HG02943 (cell line): ENCODE measurements at regions not wholly inside any gene's neighbourhood (a gene's known extent, or its start where the extent isn't known, plus 50 kb on each side); places are given as distances from the start of the nearest gene placed in this dataset.
"Not testable (repeated sequence)": the region's sequence is repeated elsewhere in the genome, so short reads cannot be mapped to it uniquely, and the experiment has no call there.

Experiments used
- ATAC-seq: cut with Tn5 transposase; IDR thresholded peaks from one replicate; pipeline ENCODE4 v1.9.1; 2021; ENCODE audit warnings: mild to moderate bottlenecking, low read depth, moderate library complexity; ENCODE audit not compliant: unreplicated experiment

GRCh38 chr5:117614408-117614807, 1039.8 kb upstream of the SEMA6A start:
- no peak for ATAC-seq

- no peak for ATAC-seq
Observed at GRCh38 chr5:117604845-117605244, 1030.2 kb upstream of the SEMA6A start.

GRCh38 chr5:117599811-117600210, 1025.2 kb upstream of the SEMA6A start:
- ATAC-seq, result not testable (repeated sequence)

- ATAC-seq, result no peak
Observed at GRCh38 chr5:117594166-117594565, 1019.5 kb upstream of the SEMA6A start.

- peak; percentile 87 for ATAC-seq
Observed at GRCh38 chr5:117590944-117591343, 1016.3 kb upstream of the SEMA6A start.

GRCh38 chr5:117588611-117589010, 1014.0 kb upstream of the SEMA6A start:
- ATAC-seq, result no peak

GRCh38 chr5:117587111-117587510, 1012.5 kb upstream of the SEMA6A start:
- no peak for ATAC-seq

GRCh38 chr5:117568622-117569021, 994.0 kb upstream of the SEMA6A start:
- no peak for ATAC-seq

- ATAC-seq, result no peak
Observed at GRCh38 chr5:117568126-117568525, 993.5 kb upstream of the SEMA6A start.

GRCh38 chr5:117562647-117563046, 988.0 kb upstream of the SEMA6A start:
- no peak for ATAC-seq

- ATAC-seq, result no peak
Observed at GRCh38 chr5:117561531-117561930, 986.9 kb upstream of the SEMA6A start.

- ATAC-seq, result no peak
Observed at GRCh38 chr5:117559005-117559844, 984.6 kb upstream of the SEMA6A start.

- no peak for ATAC-seq
Observed at GRCh38 chr5:117551236-117551635, 976.6 kb upstream of the SEMA6A start.

GRCh38 chr5:117547192-117547591, 972.6 kb upstream of the SEMA6A start:
- ATAC-seq, result no peak

GRCh38 chr5:117539692-117540091, 965.1 kb upstream of the SEMA6A start:
- no peak for ATAC-seq

- no peak for ATAC-seq
Observed at GRCh38 chr5:117533792-117534191, 959.2 kb upstream of the SEMA6A start.

GRCh38 chr5:117533051-117533670, 958.5 kb upstream of the SEMA6A start:
- ATAC-seq, result not testable (repeated sequence)

GRCh38 chr5:117519957-117520500, 945.4 kb upstream of the SEMA6A start:
- no peak for ATAC-seq

- no peak for ATAC-seq
Observed at GRCh38 chr5:117504305-117504704, 929.7 kb upstream of the SEMA6A start.

- no peak for ATAC-seq
Observed at GRCh38 chr5:117497601-117498000, 923.0 kb upstream of the SEMA6A start.

- no peak for ATAC-seq
Observed at GRCh38 chr5:117496801-117497200, 922.2 kb upstream of the SEMA6A start.

- ATAC-seq, result no peak
Observed at GRCh38 chr5:117494188-117494587, 919.6 kb upstream of the SEMA6A start.
